GM19099 (cell line): ENCODE measurements at regions not wholly inside any gene's neighbourhood (a gene's known extent, or its start where the extent isn't known, plus 50 kb on each side); places are given as distances from the start of the nearest gene placed in this dataset.

Source experiments
- POLR2A ChIP-seq: IDR thresholded peaks from 3 replicates; pipeline ENCODE4 v1.6.1; 2011; ENCODE audit warnings: low read depth; ENCODE audit not compliant: insufficient read length; ENCODE audit errors: extremely low read depth

DNA sequence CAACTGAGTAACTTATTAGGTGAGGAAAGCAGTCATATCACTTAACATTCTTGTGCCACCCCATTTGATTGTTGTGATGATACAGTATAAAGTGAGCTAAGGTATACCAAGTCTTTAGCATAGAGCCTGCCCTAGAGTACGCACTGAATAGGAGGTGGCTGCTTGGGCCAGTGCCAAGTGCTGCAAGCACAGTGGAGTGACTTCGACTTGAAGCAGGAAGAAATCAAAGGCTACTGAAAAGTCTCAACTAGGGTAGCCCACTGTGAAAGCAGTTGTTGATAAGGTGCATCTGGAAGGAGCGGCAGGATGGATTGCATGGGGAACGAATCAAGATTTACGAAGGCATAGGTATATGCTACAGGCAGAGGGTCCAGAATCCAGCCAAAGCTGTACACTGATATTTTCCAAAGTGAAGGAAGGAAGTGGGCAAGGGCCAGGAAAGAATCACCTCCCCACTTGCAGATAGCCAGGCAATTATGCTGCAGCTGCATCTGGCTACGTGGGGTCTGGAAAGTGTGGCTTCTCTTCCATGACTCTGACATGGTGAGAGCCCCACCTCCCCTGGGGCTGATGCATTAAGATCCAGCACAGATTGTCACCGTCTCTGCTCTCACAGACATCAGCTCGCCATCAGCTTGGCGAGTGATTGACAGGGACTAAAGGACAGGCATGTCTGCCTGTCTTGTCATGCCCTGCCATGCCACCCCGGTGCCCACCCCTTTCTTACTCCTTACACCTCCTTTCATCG, 287.0 kb upstream of the PLXNA2 start:
- TF ChIP-seq POLR2A, result no peak

DNA sequence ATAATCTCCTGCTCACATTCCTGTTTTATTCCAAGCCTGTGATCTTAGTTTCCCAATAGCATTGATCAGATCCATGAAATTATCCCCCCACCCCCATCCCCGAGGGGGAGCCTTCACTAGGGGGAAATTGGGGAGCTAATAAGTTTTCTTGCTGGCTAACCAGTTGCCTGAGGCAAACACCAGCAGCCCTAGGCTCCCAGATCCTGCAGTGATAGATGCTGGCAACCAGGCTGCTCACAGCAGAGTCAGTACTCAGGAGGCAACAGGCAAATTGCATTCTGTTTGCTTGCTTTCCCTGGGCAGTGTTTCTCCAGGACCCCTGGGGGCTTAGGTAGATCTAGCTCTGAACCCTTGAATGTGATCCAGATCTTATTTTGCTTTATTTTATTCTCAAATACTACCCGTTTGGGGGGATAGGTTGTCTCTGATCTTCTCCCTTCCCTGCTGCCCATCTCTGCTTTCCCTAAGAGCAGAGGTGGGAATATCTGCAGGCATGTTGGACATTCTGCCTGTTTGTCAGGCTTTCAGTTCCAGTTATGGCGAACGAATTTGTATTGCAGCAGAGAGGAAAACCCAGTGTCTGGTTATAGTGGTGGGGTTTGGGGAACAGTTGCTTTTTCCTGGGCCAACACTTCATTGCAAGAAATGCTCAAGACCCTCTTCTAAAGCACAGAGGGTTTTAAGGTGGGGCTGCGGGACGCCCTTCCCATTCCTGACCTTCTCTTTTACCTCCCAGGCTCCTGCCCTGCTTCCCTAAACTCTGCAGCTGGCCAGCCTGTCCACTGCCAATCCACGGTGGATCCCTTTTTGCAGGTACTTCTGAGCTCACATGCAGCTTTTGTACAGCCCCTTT, 289.8 kb upstream of the PLXNA2 start:
- TF ChIP-seq POLR2A, result no peak

DNA sequence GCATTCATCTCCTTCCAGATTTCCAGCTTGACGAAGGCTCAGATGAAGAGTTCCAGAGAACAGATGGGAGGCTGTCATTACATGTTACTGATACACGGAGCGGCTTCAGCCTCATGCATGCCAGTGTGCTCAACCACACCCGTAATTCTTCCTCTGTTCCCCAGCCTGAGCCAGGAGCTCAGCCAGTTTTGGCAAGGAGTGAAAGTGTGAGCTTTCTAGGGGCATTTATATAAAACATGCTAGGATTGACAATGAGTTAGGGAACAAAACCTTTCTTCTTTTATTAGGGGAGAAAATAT, 290.4 kb upstream of the PLXNA2 start:
- TF ChIP-seq POLR2A, result no peak

DNA sequence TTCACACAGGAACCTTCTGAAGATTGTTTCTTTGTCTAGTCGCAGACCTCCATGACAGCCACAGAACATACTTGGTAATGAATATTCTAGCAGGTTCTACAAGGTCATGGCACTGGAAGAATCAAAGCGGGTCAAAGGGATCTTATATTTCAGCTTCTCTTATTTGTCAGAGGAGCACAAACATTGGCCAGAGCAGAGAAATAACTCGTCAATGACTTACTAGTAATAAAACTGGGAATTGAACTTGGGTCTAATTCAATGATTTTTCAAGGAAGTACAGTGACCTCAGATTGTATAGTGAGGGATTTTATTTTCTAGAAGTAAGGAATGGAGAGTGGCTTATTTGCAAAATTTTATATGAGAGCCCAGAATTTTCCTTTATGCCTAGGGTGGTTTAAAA, 290.8 kb upstream of the PLXNA2 start:
- TF ChIP-seq POLR2A, result no peak

DNA sequence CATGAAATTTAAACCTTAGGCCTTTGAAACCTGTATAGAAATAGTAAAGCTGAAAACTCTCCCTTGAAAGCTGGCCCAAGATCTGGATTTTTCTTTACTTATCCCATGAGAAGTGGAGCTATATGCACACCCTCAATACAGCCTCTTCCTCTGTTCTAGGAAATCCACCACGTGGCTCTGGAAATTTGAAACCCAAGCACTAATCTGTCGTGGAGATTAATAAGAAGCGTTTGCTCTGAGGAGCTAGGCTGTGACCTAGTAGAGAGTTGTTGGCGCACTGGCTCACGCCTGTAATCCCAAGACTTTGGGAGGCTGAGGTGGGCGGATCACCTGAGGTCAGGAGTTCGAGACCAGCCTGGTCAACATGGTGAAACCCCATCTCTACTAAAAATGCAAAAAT, 291.3 kb upstream of the PLXNA2 start:
- no peak for TF ChIP-seq POLR2A

DNA sequence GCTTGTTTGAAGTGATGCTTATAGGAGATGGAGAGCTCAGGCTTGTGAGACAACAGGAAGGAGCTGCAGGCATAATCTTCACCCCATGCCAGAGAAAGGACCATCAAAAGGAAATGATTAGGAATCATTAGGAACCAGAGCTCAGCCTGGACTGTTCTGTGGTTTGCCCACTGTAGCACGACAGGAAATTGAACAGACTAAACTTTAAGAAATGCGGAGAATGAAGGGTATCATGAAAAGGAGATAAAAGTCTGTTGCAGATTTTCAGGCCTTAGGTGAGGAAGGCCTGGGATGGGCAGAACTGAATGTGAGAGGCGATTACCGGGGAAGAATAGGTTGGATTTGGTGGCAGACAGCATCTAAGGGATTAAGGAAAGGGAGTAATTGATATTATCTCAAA, 292.0 kb upstream of the PLXNA2 start:
- TF ChIP-seq POLR2A, result no peak

DNA sequence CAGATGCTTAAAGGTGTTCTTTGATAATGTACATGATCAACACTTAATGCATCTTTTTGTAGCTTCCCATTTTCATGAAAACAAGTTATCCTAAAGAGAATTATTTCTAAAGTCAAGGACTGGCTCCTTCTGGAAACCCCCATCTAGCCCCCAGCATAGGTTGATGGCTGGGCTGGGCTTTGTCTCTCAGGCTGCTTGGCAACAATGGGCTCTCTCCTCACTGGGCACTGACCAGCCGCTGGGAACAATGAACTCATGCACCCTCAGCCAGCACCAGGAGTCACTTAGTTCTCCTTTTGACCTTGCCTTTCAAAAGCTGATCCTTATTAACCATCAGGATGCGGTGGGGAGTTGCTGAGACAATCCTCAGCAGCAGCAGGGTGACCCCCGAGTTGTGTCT, 293.0 kb upstream of the PLXNA2 start:
- no peak for TF ChIP-seq POLR2A

DNA sequence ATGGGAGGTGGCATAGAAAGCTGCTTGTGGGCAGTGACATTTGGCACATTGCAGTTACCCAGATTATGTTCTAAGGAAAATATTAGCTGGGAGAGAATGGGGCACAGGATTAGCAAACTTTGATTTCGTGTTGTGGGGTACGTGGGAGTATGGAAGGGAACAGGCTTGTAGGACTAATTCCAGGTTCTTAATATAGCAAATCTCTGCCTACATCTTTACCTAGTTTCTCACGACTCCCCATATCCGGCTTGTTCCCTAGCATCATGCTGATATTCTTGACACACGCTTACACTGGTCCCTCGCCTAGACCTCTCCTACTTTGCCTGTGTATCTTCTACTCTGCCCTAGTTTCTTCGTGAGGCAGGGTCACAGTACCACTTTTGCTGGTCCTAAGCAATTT, 293.9 kb upstream of the PLXNA2 start:
- TF ChIP-seq POLR2A, result no peak

DNA sequence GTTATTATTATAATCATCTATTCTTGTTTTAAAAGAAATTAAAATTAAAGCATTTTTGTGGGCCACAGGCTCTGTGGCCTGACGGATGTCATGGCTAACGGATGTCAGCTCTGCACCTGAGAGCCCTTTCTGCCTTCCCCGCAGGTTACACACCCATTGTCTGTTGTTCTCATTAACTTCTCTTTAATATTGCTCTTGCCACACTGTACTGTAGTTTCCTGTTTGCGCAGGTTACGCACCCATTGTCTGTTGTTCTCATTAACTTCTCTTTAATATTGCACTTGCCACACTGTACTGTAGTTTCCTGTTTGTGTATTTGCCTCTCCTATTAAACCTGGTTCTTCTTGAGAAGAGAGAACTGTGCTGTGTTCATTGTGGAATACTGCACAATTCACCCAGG, 294.4 kb upstream of the PLXNA2 start:
- no peak for TF ChIP-seq POLR2A

DNA sequence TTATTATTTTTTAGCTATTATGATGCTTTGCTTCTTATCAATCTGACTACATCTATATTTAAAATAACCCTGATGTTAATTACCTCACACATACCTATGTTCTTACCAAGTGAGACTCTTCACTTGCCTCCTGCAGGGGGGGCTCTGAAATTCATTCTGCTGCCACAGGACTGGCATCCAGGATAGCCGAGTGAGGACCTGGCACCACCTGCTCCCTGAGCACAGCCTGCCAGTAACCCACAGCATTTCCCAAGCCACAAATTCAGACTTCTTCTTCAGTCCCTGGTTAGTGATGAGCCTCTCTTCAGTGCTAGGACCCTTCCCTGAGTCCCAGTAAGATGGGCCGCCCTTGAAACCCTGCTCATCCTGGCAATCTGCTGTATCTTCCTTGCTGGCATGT, 296.5 kb upstream of the PLXNA2 start:
- no peak for TF ChIP-seq POLR2A

DNA sequence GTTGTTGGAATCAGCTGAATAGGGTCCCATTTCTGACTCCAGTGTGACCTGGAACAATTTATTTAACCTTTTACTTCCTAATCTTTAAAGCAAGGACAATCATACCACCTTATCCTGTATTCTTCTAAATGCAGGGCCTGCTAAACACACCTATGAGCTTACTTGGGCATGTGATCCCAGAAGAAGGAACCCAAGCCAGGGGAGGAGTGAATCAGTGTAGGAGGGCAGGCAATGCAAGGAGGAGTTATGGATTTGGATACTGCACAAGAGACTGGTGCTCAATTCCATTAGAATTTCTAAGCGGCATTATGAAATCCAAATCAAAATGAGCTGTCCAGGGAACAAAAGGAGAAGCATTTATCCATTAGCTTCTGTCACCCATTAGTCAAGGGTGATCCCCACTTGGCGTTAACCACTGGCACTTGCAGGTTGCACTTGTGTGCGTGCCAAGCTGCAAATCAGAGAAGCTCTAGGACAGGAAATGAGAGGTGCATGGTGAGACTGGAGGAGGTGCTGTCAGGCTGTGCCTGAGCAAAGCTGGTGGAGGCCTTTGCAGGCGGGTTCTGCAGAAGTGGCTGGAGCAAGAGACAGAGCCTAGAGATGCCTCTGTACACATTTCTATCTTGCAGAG, 297.2 kb upstream of the PLXNA2 start:
- no peak for TF ChIP-seq POLR2A

DNA sequence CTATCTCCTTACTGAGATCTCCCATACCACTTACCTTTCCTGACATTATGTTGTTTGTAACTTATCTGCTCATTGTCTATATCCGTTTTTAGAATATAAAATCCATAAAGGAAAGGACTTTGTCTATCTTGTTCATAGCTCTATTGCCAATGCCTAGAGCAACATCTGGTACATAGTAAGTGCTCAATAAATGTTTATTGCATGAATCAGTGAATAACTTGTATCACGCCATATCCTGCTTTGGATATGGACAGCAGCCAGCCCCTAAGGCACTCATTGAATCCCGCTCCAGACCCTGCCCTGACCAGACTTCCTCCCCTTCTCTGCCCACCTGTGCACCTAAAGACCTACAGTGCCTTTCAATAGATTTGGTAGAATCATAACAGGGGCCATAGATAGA, 298.1 kb upstream of the PLXNA2 start:
- no peak for TF ChIP-seq POLR2A

DNA sequence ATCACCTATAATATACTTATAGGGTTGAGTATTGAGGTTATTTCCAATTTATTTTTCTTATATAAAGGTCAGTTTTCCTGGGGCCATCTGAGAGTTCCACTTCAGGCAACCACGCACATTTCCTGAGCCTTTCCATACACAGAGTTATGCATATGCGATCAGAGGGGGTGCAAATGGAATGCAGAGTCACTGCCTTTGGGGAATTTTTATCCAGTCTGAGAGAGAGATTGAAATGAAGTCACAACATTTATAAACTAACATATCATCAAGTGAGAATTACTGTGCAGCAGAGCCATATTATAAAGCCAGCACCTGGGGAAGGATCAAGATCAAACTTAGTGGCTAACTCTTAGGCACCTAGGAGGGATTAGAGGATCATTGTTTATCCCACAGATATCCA, 299.9 kb upstream of the PLXNA2 start:
- no peak for TF ChIP-seq POLR2A

DNA sequence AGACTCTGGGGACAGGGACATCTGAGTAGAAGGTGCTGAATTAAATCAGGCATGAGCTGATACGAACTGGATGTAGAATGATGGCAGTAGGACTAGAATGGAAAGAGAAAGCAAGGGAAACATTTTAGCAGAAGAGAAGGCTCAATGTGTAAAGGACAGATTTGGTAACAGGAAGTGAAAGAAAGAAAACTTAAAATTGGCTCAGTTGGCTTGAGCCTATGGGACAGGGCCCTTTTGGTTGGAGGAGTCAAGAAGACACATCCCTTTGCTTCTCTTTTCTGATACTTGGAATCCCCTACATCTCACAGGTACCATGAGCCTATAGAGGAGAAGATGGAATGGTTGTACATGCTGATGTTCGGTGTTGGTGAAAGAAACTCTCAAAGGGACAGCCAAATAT, 300.6 kb upstream of the PLXNA2 start:
- TF ChIP-seq POLR2A, result no peak

DNA sequence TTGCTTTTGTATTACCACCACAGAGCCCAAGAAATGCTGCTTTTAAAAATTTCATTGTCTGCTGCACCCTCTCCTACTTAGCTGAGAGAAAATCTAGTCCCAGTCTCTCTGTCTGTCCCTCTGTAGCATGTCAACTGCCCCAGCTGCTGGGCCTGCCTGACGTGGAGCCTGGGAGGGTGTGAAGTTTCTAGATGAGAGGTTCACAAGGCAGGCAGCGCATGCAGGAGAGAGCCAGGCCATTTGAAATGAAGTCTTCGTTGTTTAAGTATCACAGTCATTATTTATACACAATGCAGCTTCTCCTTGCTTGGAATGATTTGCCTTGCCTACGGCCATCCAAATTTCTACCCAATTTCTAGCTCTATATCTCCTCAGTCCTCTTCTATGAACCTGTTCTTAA, 306.8 kb upstream of the PLXNA2 start:
- no peak for TF ChIP-seq POLR2A
